LNCaP clone FGC (cell line): ENCODE measurements at regions not wholly inside any gene's neighbourhood (a gene's known extent, or its start where the extent isn't known, plus 50 kb on each side); places are given as distances from the start of the nearest gene placed in this dataset.

Source experiments
- DNase-seq: peaks from one replicate; pipeline ENCODE4 v3.0.0-alpha.2; 2011; ENCODE audit warnings: low read depth
- H3K4me3 ChIP-seq: 2 replicates; pipeline ENCODE4 v1.5.1; 2011; ENCODE audit warnings: mild to moderate bottlenecking, low read depth, low read length, control low read depth
- CTCF ChIP-seq: IDR thresholded peaks from 2 replicates; pipeline ENCODE4 v1.5.1; 2012; ENCODE audit warnings: mild to moderate bottlenecking; ENCODE audit not compliant: control insufficient read depth, insufficient read depth; ENCODE audit errors: extremely low read depth

- no peak for TF ChIP-seq CTCF
- H3K4me3 ChIP-seq: no peak overlapping the region
- DNase-seq: no peak
These were observed 501.2 kb downstream of the ZNF608 start for GRCh38 chr5:124245276-124245675.

GRCh38 chr5:124240732-124241131 is 505.7 kb downstream of the ZNF608 start:
- DNase-seq: no peak
- H3K4me3 ChIP-seq: no peak overlapping the region
- TF ChIP-seq CTCF: no peak

DNA sequence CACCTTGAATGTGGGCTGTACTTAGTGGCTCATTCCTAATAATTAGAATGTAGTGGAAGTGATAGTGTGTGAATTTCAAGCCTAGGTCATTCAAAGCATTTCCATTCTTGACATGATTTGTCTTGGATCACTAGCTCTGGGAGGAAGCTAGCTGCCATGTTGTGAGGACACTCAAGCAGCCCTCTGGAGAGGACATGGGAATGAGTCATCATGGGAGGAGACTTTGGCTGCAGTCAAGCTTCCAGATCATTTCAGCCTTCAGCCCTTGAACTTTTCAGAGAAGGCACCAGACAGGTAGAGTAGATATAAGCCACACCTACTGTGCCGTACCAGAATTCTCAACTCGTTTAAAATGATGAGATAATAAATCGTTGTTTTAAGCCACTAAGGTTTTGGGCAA is 506.9 kb downstream of the ZNF608 start:
- DNase-seq: no peak
- TF ChIP-seq CTCF: no peak
- no peak overlapping the region for H3K4me3 ChIP-seq

GRCh38 chr5:124238350-124238749 is 508.1 kb downstream of the ZNF608 start:
- no peak for DNase-seq
- no peak overlapping the region for H3K4me3 ChIP-seq
- no peak for TF ChIP-seq CTCF

- no peak for DNase-seq
- no peak overlapping the region for H3K4me3 ChIP-seq
- no peak for TF ChIP-seq CTCF
These were observed 509.2 kb downstream of the ZNF608 start for GRCh38 chr5:124237206-124237695.

DNA sequence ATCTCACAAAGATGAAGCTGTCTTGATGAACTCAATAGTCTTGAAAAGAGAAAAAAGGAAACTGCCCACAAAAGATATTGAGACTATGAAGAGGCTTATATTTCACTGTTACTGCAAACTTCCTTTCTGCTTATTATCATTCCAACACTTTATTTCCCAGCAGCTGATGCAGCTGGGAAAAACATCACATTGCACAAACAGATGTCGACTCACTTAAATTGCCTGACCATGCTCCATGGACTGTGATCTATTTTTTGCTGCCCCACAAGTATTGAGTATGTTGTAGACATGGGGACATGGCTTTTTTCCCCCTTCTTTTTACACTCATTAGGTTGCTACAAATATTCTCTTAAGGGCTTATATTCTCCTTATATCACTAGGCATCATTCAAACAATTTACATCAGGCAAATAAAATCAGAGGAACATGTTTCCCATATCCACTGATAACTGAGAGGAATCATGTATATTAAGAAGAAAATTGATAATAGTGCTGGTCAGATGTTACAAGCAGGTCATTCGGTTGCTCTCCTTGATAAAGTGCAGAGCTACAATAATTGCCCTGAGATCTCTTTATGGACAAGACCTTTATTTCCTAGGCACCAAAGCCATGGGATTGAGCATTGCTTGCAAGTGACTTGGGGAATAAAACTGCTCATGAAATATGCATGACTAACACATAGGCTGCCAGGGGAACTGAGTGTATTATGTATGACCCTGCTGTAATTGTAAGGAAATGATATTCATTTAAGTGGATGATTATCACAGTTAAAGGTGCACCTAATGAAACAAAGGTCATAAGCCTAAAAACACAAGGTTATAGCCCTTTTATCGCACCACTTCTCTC is 509.9 kb downstream of the ZNF608 start:
- H3K4me3 ChIP-seq: no peak overlapping the region
- no peak for TF ChIP-seq CTCF
- no peak for DNase-seq

- no peak for DNase-seq
These were observed 510.9 kb downstream of the ZNF608 start for GRCh38 chr5:124235576-124235975.

More at GRCh38 chr5:124235576-124235975, 510.9 kb downstream of the ZNF608 start:
- TF ChIP-seq CTCF: no peak
- H3K4me3 ChIP-seq: no peak overlapping the region
